NAMALWA (cell line): ENCODE measurements at regions not wholly inside any gene's neighbourhood (a gene's known extent, or its start where the extent isn't known, plus 50 kb on each side); places are given as distances from the start of the nearest gene placed in this dataset.
A peak's percentile ranks its signal among the peaks of the same experiment; 100 is the strongest.

Source experiments
- DNase-seq: peaks from one replicate; pipeline ENCODE4 v3.0.0-alpha.2; 2015; ENCODE audit warnings: low spot score

DNA sequence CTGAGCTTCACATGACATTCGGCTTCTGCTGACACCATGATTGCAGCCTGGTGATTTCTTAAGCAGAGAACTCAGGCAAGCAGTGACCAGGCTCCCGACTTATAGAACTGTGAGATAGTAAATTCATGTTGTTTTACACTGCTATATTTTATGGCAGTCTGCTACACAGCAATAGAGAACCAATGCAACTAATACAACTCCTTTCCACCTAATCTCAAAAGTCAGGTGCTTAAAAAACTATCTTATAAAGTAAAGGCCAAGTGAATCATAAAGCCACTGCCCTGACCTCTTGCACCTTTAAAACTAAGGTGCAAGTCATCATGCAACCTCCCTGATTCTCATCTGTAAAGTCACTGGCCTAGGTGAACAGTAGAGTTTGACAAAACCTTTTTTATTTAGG, 95.3 kb upstream of the GLS start:
- no peak for DNase-seq

DNA sequence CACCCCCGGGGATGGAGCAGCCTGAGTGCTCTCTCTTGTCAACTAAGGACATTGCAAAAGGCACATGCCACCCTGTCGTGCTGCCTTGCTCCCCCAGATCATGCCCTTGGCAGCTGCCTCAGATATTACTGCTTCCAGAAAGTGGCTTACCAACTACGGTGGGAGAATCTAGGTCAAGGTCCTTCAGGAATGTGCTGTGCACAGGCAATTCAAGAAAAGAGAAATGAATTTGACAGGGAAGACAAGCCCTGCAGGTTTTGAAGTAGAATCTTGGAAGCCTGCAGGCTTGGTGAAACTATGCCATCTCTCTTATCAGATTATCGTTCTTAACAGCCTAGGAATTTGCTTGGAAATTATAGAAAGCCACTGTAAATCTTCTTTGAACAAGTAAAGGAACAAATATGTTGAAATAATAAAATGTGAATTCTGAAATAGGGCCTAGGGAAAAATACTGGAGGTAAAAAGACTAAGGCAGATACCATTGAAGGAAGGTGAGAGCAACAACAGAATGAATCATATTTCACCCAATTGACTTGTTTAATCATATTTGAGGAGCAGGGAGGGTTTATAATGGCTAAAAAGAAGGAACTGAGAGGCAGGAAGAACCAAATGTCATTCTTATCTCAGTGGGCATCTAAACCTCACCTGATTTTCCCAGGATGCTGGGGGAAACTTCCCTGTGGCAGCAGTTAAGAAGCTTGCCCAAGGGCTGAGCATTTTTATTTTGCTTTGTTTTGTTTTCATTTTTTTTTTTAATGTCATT, 94.0 kb upstream of the GLS start:
- no peak for DNase-seq

DNA sequence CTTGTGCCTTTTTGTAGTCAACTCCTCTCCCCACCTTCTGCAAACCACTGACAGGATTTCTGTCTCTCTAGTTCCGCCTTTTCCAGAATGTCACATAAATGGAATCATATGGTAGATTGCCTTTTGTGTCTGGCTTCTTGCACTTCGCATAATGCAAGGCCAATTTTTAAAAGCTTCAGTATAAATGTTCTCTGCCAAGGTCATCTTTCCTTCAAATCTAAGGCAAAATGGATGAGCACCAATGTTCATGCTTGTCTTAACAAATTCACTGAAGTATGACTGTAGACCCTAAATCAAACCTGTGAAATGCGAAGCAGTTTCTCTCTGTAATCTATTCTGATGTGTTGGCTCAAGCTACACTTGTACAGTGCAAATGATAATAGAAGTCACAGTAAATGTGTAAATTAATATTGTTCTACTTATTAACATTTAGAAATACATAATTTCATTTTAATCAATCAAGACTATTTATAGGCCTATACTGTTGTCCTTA, 92.8 kb upstream of the GLS start:
- no peak for DNase-seq

DNA sequence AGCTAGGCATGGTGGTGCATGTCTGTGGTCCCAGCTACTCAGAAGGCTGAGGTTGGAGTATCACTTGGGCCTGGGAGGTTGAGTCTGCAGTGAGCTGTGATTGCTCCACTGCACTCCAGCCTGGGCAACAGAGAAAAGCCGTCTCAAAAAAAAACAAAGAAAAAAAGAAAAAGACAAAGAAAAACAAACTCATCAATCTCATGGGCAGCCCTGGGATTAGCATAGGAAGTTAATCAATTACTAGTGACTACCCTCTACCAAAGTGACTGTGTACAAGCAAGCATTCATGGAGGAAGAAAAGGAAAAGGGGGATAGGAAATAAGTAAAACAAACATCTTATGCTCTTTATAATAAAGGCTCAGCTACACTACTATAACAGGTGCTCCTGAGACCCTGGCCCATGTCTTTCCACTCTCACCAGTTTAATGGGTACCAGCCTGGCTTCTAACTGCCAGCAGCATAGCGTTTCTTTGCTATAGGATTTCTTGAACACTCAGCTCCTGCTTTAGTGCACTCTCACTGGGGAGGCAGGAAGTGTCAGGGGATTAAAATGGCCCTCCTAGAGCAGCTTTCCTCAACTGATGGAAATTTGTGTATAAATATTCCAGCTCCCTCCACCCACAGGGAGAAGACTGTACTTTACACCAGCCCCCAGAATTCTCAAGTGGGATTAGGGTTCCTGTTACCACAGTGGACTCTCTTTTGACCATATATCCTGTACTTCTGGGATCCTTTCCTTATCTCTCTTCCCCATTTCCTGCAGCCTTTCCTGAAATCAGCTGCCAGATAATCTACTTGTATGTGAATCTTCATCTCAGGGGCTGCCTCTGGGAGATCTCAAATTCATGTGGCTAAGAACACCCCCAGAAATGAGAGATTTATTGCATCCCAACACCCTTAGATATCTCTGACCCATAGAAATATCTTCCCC, 91.3 kb upstream of the GLS start:
- DNase-seq: no peak

DNA sequence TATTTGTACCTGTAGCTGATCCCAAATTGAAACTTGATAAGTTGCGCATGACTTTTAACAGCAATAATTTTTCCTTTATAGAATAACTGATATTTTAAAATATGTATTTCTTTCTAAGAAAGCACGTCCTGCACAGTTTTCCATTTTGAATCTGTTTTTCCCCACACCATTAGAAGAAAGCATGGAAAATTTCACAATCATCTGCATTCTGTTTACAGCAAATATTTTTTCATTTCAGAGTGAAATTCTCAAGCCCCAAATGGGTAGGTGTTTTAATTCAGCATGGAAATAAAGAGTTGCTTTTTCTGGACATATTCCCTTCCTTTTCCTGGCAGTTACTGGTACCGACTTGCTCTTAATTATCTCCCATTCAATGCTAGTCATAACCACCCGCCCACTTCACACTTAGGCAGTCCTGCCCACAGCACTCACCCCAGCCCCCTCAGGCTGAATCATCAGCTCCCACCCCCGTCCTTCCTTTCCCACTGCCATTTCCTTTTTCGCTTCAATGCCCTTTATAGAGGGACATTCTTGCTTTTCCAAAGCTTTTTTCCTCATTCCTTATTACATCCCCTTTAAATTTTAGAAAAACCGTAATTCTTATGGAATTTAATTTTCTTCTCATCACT, 89.2 kb upstream of the GLS start:
- no peak for DNase-seq

DNA sequence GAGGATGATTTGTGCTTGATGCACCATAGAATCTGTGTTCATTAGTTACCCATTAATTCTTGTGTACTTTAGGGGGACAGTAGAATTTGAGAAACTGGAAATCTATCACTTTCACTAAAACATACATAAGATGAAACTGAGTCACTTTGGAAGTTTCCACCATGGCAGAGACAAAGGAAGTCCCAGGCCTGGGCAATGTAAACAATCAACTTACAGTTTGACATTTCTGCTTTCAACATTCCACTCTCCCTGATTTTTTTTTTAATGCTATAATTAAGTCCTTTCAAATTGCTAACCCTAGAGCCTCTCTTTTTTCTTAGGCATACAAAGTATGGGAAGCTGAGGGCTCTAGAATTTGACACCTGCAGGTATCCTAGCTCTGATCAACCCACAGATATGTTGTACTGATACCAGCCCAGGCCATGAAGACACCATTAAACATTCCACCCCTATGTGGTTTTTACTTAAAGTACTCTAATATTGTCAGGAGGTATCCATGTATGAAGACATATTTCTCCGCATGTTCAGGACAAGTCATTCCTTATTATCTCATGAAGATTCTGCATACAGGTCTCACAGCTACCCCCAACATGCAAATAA, 88.5 kb upstream of the GLS start:
- no peak for DNase-seq

DNA sequence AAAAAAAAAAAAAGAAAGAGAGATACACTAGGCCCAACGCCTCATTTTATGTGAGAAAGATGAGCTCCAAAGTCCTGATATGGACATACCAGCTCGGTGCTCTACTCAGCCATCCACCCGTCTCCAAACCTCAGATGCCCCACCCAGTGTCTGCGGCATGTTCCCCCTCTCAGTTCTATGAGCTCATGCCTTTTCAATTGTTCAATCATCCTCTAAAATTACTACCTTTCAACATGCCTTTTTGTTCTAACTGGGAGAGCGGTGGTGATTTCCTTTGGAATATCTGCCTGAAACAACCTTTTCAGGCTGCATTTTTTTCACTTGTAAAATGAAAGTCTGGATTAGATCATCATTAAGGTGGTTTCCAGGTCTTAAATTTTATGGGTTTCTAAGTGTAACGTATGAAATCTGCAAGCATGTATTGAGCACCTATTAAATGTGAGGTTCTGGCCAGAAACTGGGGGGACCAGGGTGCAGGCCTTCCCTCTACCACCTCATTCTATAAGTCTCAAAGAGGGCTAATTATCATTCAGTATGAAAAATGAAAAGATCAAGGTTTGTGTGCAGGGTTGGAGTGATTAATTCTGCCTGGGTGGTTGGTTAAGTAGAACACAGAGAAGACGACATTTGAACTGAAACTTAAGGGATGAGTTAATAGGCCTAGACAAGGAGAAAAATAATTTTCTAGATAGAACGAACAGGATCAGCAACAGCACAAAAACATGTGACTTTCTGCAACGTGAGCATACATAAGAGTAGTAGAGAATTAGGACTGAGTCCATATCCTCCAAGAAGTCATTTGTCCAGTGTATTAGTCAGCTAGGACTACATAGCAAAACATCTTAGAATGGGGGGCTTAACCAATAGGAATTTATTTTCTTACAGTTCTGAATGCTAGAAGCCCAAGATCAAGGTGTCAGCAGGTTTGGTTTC, 87.4 kb upstream of the GLS start:
- DNase-seq: no peak

DNA sequence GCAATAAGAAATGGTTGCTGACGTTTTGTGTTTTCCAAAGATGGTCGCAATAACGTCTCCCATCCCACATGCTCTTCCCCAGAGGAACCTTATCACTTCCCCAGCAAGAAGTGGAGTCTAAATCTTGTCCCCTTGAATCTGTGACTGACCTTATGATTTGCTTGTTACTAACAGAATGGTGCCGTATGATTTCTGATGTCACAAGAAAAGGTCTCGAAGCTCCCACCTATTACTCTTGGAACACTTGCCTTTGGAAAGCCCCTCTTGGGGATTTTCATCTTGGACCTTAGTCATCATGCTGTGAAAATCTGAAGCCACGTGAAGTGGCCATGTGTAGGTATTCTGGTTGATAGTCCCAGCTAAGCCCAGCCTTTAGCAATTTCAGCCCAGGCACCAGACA, 86.2 kb upstream of the GLS start:
- DNase-seq: no peak

DNA sequence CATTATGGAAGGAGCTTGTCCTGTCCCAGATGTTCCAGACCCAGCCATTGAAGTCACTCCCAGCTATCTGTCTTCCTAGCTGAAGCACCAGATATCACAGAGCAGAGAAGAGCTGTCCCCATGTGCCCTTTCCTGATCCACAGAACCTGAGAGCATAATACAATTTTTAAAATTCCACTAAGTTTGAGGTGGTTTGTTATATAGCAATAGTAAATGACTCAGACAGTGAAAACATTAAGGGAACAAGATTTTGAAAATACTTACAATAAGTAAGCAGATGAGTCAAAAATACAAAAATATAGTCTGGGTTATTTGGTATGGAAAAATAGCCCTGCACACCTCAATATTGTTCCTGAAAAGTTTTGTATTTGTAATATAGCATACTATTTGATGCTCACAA, 85.8 kb upstream of the GLS start:
- DNase-seq: no peak

DNA sequence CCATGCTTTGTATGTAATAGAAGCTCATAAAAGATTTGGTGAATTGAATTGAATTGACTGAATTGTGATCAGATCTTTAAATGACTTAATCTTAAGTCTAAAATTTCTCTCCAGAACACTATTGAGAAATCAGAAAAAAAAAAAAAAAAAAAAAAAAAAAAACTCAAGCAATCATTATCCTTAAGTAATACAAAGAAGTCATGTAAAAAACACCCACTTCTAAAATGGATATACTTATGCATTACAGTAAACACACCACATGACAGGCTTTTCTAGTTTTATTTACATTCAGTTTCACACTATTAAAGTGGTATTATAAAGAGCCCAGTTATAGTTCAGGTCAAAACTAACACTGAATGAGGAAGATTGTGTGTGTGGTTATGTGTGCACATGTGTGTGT, 84.9 kb upstream of the GLS start:
- no peak for DNase-seq

DNA sequence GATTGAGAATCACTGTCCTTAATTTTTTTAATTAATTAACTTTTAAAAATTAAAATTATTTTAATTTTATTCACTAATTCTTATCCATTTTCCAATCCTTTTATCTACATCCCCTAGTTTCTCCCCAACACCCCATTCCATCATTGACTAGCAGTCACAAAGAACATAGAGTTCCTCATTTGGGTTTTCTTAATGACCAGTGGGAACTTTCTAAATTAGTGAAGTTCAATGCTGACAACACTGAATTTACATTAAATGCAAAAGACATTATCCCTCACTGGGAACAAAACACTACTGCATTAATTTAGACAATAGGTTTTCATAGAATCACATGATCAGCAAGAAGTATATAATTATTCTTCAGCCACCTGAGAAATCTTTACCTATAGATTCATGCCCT, 80.6 kb upstream of the GLS start:
- DNase-seq: no peak

DNA sequence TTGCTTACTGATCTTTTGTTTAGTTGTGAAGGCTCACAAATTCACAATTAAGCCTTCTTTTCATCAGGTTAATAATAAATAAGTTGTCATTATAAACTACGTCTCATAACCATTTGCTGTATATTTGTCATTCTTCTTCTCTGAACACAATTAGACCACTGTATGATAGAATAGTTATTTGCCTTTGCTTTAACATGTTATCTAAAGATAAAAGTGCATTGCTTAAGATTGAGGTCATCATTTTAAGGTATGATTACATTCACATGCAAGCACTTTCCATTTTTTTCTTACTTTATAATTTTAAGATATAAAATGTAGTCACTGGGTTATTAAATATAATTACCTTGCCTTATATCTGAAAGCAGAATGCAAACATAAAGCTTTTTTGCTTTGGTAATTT, 80.1 kb upstream of the GLS start:
- DNase-seq: no peak

DNA sequence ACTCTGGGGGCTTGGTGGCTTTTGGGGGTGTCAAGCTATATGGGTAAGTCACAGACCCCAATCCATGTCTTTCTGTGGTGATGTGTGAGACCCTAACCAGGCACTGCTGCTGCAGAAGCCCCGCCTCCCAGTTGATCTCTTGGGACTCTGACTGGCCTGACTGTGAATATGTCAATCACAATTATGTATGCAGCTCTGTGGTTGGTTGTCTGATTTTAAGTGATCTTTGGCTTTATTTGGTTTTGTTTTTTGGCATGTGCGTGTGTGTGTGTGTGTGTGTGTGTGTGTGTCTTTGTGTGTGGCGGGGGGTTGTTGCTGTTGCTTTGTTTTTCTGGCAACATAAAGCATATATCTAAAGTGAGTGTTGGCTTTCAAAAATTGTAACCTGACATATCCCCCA, 78.5 kb upstream of the GLS start:
- peak; percentile 11 for DNase-seq

DNA sequence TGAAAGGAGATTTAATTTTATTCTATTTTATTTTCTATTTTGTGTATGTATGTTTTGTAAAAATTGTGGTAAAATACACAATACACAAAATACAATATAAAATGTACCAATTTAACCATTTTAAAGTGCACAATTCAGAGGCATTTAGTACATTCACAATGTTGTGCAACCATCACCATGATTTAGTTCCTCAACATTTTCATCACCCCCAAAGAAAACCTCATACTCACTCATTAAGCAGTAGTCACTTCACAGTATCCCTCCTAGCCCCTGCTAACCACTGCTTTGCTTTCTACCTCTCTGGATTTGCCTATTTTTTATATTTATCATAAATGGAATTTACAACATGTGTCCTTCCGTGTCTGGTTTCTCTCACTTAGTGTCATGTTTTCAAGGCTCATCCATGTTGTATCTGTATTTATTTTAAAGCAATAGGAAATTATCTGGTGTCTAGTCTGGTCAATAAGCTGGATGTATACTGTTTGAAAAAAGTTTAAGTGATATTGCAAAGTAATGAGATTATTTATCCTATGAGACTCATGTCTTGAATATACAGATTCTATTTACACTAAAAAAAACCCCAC, 77.9 kb upstream of the GLS start:
- DNase-seq: no peak

DNA sequence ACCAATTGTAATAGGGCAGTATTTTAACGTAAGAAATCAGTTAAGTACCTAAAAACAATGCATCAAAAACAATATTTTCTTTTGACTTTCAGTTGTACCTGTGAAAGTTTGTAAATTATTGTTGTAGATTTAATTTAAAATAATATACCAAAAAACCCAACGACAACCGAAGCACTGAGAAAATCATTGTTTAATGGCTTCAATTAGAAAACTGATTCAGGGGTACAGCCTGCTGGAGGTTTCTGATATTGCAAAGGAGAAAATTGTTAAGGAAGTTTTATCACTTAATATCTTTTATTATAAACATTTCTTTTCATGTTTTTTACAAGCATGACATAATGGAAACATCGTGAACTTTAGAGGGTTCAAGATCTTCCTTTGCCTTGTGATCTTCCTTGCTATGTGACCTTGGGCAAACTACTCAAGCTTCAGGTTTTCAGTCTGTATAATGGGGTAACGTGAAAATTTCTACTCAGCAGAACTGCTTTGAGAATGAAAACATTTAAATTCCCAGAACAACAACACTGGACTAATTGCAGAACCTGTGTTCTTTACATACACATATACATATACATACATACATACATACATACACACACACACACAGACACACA, 76.3 kb upstream of the GLS start:
- peak; percentile 40 for DNase-seq

DNA sequence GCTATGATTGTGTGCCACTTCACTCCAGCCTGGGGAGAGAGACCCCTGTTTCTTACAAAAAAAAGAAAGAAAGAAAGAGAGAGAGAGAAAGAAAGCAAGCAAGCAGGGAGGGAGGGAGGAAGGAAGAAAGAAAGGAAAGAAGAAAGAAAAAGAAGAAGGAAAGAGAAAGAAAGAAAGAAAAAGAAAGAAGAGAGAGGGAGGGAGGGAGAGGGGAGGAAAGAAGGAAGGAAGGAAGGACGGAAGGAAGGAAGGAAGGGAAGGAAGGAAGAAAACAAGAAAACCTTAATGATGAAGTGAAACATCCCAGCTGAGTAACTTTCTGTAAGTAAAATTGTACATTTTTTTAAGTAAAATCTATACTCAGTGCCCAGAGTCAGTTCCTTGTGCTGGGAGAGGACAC, 75.5 kb upstream of the GLS start:
- no peak for DNase-seq

DNA sequence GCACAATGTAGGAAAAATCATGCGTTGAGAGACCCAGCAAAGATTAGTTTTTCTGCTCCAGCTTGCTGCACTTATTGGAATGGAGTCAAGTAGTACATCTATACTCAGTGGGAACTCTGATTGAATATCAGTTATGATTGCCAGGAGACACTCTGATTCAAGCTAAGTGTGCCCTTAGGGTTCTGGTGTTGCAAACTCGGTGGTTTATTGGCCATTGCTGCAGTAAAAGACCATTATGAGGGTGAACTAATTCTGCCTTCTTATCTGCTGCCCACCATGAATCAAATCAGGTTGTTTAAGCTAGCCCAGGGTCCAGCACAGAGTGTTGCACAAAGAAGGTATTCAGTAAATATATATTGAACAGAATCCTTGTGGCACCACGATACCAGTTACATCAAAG, 74.8 kb upstream of the GLS start:
- DNase-seq: no peak

DNA sequence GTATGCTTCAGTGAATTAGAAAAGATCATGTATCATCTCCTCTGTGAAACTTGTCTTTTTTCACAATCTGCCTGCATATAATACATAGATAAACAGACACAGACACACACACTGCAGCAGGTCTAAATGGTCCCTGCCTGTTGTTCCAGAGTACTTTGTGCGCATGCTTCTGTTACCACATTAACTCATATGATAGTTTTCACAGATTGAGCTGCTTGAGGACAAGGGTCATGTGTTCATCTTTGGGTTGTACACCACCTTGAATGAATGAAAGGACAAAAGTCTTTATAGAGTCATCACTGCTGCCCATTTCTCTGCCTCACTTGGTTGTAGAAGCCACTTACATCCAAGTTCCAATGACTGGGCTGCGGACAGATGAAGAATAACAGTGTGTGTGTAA, 72.7 kb upstream of the GLS start:
- no peak for DNase-seq

DNA sequence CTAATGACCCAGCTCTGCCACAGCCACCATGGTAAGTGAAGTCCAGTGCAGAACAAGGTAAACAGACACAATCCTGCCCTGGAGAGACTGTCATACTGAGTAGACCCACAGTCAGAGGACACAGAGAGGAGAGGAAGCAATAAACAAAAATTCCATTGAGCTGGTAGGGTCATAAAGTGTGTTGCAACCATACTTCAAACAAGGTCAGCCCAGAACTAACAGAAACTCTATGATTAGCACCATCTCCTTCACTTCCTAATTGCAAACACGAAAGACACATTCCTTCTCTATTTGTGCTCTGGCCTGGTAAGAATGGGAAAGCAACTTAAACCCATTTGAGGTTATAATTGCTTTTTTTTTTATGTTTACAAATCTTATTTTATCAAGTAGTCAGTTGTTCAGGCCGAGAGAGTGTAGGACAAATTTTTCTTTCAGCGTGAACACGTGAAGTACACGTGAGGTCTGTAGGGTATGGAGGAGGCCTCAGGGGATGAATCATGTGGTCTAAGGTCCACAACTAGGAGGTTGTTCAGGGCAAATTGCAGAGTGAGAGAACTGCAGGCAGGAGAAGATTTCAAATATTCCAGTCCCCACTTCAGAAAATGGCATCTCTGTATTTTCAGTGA, 71.4 kb upstream of the GLS start:
- no peak for DNase-seq
